ENCODE measurements at regions not wholly inside any gene's neighbourhood (a gene's known extent, or its start where the extent isn't known, plus 50 kb on each side); places are given as distances from the start of the nearest gene placed in this dataset.

GRCh38 chr20:12737497-12737896, 271.3 kb upstream of the SPTLC3 start:
- Histone ChIP-seq H3K4me1 (no peaks in the 10 kb centered on the region), H3K9me3 (no peaks in the 10 kb centered on the region), H3K9ac (ENCODE audit: low read depth in 2 of 2, low read length in 2 of 2) (no peak overlapping the region), H3K36me3 (no peaks in the 10 kb centered on the region), H3K27me3 (no peaks in the 10 kb centered on the region), H3K4me3 (no peak overlapping the region), H3K27ac (no peak overlapping the region)
- TF ChIP-seq CTCF (IDR thresholded peaks at IDR 0.05) = no peak
- DNase-seq = no peak
- intact Hi-C loops (cut with DNase I) = no loop called here

- no peaks in the 10 kb centered on the region for H3K36me3 ChIP-seq
- H3K27ac ChIP-seq = no peak overlapping the region
- H3K4me1 ChIP-seq = no peaks in the 10 kb centered on the region
- intact Hi-C loops (cut with DNase I) = no loop called here
- H3K27me3 ChIP-seq = no peaks in the 10 kb centered on the region
- DNase-seq = no peak
- no peak overlapping the region for H3K4me3 ChIP-seq
- no peak for TF ChIP-seq CTCF (IDR thresholded peaks at IDR 0.05)
- no peak overlapping the region for H3K9ac ChIP-seq (ENCODE audit: low read depth in 2 of 2, low read length in 2 of 2)
- no peaks in the 10 kb centered on the region for H3K9me3 ChIP-seq
These were observed 270.9 kb upstream of the SPTLC3 start for GRCh38 chr20:12737900-12738299.

DNA sequence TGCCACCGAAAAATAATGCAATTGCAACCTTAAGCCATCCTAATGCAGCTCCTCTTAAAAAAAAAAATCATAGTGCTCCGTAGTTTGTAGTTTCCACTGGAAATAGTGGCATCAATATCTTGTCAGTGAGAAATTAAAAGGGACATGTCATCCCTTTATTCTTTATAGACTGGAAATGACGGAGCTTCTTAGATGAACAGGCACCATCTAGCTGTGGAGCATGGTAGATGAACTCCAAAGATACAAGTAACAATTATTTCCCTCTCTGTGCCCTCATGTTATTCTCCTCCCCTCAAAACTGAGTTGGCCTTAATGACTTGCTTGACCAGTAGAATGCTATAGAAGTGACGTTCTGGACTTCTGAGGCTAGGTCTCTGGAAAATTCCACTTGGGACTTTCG, 268.1 kb upstream of the SPTLC3 start:
- Histone ChIP-seq H3K9ac (ENCODE audit: low read depth in 2 of 2, low read length in 2 of 2) (no peak overlapping the region), H3K4me1 (no peaks in the 10 kb centered on the region), H3K27ac (no peak overlapping the region), H3K9me3 (no peaks in the 10 kb centered on the region), H3K27me3 (no peaks in the 10 kb centered on the region), H3K4me3 (no peak overlapping the region), H3K36me3 (no peaks in the 10 kb centered on the region)
- DNase-seq = no peak
- intact Hi-C loops (cut with DNase I) = no loop called here
- TF ChIP-seq CTCF (IDR thresholded peaks at IDR 0.05) = no peak

- Histone ChIP-seq H3K36me3 (no peaks in the 10 kb centered on the region), H3K9me3 (no peaks in the 10 kb centered on the region), H3K4me3 (no peak overlapping the region), H3K27me3 (no peaks in the 10 kb centered on the region), H3K4me1 (no peaks in the 10 kb centered on the region), H3K27ac (no peak overlapping the region), H3K9ac (ENCODE audit: low read depth in 2 of 2, low read length in 2 of 2) (no peak overlapping the region)
- no peak for TF ChIP-seq CTCF (IDR thresholded peaks at IDR 0.05)
- no peak for DNase-seq
- intact Hi-C loops (cut with DNase I) = no loop called here
These were observed 264.7 kb upstream of the SPTLC3 start for GRCh38 chr20:12744037-12744436.

DNA sequence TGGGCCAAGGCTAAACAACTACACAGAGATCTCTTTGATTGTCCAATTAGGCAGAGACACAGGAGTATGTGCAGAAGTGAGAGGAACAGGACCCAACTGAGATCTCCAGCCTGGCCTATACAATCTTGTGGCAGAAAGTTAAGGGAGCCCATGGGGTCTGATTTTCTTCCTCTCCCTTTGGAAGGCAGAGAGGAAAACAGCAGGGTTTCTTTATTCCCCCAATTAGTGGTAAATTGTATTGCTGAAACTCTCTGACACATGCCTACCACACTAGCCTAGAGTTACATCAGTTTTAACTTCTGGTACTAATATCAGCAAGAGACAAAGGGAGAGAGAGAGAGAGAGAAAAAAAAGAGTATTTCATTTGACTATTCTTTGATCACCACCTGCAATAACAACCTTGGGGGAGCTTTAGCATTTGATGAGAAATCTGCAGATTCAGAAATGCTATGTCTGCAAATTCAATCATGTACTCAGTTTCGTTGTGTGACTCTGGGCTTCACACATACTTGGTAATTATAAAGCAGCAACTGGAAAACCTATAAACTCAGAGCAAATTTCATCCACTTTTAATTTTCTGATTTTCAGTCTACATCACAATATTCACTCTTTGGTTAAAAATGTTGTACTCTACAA, 260.3 kb upstream of the SPTLC3 start:
- intact Hi-C loops (cut with DNase I) = no loop called here

More for the DNA sequence above, 260.3 kb upstream of the SPTLC3 start:
- H3K27me3 ChIP-seq = no peaks in the 10 kb centered on the region
- no peak overlapping the region for H3K9ac ChIP-seq (ENCODE audit: low read depth in 2 of 2, low read length in 2 of 2)
- H3K9me3 ChIP-seq = no peaks in the 10 kb centered on the region
- no peak overlapping the region for H3K4me3 ChIP-seq
- H3K36me3 ChIP-seq = no peaks in the 10 kb centered on the region
- no peak overlapping the region for H3K27ac ChIP-seq
- no peak for DNase-seq
- H3K4me1 ChIP-seq = no peaks in the 10 kb centered on the region
- no peak for TF ChIP-seq CTCF (IDR thresholded peaks at IDR 0.05)
